Activated CD4-positive, alpha-beta T cell treated with anti-CD3 and anti-CD28 coated beads for 36 hours (primary cell): ENCODE measurements at regions not wholly inside any gene's neighbourhood (a gene's known extent, or its start where the extent isn't known, plus 50 kb on each side); places are given as distances from the start of the nearest gene placed in this dataset.

Source experiments
- ATAC-seq: fragments of 200-7000 bp; cut with Tn5 transposase; one replicate; pipeline ENCODE4 v1.10.0; 2021; ENCODE audit warnings: mild to moderate bottlenecking, moderate library complexity
- CTCF ChIA-PET: fragments of 350-600 bp; sonication (Branson Sonifier 250); formaldehyde crosslinking; loops from one replicate; lab custom pipeline; 2021; ENCODE audit warnings: antibody characterized with exemption; lab: Charles Lee
- POLR2A ChIA-PET: fragments of 350-600 bp; sonication (Branson Sonifier 250); formaldehyde crosslinking; loops from one replicate; lab custom pipeline; 2021; ENCODE audit warnings: antibody characterized with exemption, inconsistent platforms; lab: Charles Lee
- DNase-seq: peaks from one replicate; pipeline ENCODE4 v3.0.0-alpha.2; 2020
- H3K27ac Mint-ChIP-seq: one replicate; pipeline ENCODE4 v1.8.0; 2021; ENCODE audit warnings: mixed read lengths
- H3K27me3 Mint-ChIP-seq: one replicate; pipeline ENCODE4 v1.8.0; 2021; ENCODE audit warnings: mixed read lengths
- H3K36me3 Mint-ChIP-seq: one replicate; pipeline ENCODE4 v1.8.0; 2021; ENCODE audit warnings: low read depth, mixed read lengths
- H3K4me1 Mint-ChIP-seq: one replicate; pipeline ENCODE4 v1.8.0; 2021; ENCODE audit warnings: mixed read lengths
- H3K4me3 Mint-ChIP-seq: one replicate; pipeline ENCODE4 v1.8.0; 2021; ENCODE audit warnings: mild to moderate bottlenecking, moderate library complexity, mixed read lengths
- H3K9me3 Mint-ChIP-seq: one replicate; pipeline ENCODE4 v1.8.0; 2021; ENCODE audit warnings: low read depth, mixed read lengths
- intact Hi-C, 2 experiments: fragments of 100-400 bp; cut with DNase I in 1 of 2; cut with micrococcal nuclease in 1 of 2; formaldehyde crosslinking; loops; one replicate each; pipeline versions ENCODE4 v1.14.2 to v1.15.1; 2022 to 2024; cut with DNase I, micrococcal nuclease

DNA sequence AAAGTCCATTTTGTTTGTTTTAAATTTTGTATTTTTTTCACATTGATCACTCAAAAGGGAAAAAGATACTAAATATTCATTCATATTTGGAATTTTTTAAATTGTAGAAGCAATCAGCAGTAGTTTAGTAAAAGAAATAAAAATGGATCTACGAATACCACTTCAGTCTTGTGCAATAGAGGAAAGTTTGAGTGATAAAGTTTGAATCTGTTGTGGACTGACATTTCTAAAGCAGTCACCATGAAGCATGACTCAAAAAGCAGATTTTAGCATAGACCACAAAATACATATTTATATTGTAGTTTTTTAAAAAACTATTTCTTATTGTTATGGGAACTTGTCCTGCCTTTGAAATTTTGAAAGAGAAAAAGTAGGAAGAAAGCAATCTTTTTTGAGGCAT, 520.5 kb upstream of the ZEB2 start:
- POLR2A ChIA-PET = no interaction called here
- intact Hi-C loops = no loop called here
- Mint-ChIP-seq H3K36me3 (no peaks in the 10 kb centered on the region), H3K27me3 (no peaks in the 10 kb centered on the region), H3K4me3 (no peak overlapping the region), H3K4me1 (no peaks in the 10 kb centered on the region), H3K9me3 (no peaks in the 10 kb centered on the region), H3K27ac (no peak overlapping the region)
- no peak for ATAC-seq
- CTCF ChIA-PET = no interaction called here
- no peak for DNase-seq

DNA sequence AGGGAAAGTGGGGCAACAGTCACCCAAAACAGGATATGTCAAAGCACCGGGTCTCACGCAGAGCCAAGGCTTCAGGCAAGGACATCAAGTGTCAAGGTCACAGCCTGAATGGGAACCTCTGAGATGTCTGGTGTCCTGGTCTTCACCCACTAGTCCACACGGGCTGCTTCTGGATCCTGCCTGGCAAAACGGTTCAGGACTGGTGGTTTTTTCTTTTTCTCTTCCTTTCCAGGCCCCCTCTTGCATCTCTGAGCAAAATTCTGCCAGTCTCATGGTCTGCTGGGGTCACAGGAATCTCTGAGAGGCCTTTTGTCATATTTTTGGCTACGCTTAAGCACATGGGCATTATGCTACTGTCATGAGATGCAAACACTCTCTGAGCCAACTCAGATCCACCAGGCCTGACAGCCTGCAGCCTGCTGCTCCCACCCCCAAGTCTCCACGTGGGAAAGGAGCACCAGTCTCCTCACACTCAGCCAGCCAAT, 518.2 kb upstream of the ZEB2 start:
- H3K36me3 Mint-ChIP-seq = no peaks in the 10 kb centered on the region
- no peaks in the 10 kb centered on the region for H3K4me1 Mint-ChIP-seq
- no peak for ATAC-seq
- no peaks in the 10 kb centered on the region for H3K27me3 Mint-ChIP-seq
- H3K27ac Mint-ChIP-seq = no peak overlapping the region
- POLR2A ChIA-PET = no interaction called here
- no peaks in the 10 kb centered on the region for H3K9me3 Mint-ChIP-seq
- CTCF ChIA-PET = no interaction called here
- intact Hi-C loops = no loop called here
- no peak overlapping the region for H3K4me3 Mint-ChIP-seq
- no peak for DNase-seq

DNA sequence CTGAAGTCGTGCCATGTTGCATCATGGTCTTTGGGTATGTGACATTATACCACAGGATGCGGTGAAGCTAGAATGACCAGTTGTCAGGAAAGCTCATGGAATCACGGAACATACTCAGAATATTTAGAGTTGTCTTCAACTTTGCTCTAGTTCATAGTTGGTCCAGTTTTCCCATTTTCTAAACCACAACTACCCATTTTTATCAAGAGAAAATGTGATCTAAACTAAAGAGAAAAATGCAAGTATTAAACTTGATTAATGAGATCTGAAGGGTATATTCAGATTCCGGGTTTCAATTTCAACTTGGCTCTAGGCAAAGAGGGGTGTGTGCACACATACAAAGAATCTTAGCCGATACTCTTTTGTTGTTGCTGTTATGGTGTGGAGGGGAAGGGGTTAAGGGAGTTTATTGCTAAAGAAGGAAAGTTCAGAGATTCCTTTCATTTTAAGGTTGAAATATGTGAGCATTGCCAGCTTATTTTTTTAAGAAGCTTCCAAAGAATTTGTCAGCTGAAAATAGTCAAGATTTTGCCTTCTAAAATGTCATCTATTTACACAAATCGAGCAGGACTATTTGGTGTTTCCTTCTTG, 516.6 kb upstream of the ZEB2 start:
- Mint-ChIP-seq H3K9me3 (no peaks in the 10 kb centered on the region), H3K4me3 (no peak overlapping the region), H3K27me3 (no peaks in the 10 kb centered on the region), H3K36me3 (no peaks in the 10 kb centered on the region), H3K4me1 (no peaks in the 10 kb centered on the region), H3K27ac (no peak overlapping the region)
- POLR2A ChIA-PET = no interaction called here
- DNase-seq = no peak
- no peak for ATAC-seq
- intact Hi-C loops = no loop called here
- CTCF ChIA-PET = no interaction called here

DNA sequence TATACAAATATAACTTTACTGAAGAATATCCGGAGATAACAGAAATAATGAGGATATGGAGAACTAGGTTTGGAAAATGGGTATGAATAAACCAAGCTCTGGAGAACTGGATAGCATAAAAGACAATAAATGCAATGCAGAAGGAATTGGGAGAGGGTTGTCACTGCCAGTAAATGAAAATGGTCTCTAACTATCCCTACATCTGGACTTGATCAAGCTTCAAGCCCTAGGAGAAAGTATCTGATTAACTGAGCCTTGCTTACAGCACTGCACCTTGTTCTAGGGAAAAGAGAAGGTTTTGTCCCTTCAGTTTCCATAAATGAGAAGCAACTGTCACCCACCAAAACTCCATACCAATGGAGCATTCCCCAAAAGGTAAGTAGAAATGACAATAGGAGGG, 514.6 kb upstream of the ZEB2 start:
- no peak overlapping the region for H3K27ac Mint-ChIP-seq
- no peak overlapping the region for H3K4me3 Mint-ChIP-seq
- ChIA-PET POLR2A (no interaction called here), CTCF (no interaction called here)
- ATAC-seq (no peak), DNase-seq (no peak)
- no peaks in the 10 kb centered on the region for H3K36me3 Mint-ChIP-seq
- no peaks in the 10 kb centered on the region for H3K4me1 Mint-ChIP-seq
- no peaks in the 10 kb centered on the region for H3K9me3 Mint-ChIP-seq
- intact Hi-C loops = no loop called here
- H3K27me3 Mint-ChIP-seq = no peaks in the 10 kb centered on the region

DNA sequence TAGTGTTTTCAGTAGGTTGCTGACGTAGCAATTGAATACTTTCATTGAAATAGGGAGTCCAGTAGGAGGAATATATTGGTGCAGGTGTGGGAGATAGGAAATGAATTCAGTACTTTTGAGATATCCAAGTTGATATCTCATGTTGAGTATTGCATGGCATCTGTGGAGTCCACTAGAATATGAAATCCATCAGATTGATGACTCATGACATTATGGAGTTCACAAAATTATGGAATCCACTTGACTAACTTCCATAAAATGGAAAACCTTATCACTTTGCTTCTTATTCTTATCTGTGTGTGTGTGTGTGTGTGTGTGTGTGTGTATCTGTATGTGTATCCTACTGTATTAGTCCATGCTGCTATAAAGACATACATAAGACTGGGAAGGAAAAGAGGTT, 513.5 kb upstream of the ZEB2 start:
- Mint-ChIP-seq H3K27me3 (no peaks in the 10 kb centered on the region), H3K36me3 (no peaks in the 10 kb centered on the region), H3K4me3 (no peak overlapping the region), H3K9me3 (no peaks in the 10 kb centered on the region), H3K4me1 (no peaks in the 10 kb centered on the region), H3K27ac (no peak overlapping the region)
- ChIA-PET CTCF (no interaction called here), POLR2A (no interaction called here)
- ATAC-seq (no peak), DNase-seq (no peak)
- intact Hi-C loops = no loop called here

DNA sequence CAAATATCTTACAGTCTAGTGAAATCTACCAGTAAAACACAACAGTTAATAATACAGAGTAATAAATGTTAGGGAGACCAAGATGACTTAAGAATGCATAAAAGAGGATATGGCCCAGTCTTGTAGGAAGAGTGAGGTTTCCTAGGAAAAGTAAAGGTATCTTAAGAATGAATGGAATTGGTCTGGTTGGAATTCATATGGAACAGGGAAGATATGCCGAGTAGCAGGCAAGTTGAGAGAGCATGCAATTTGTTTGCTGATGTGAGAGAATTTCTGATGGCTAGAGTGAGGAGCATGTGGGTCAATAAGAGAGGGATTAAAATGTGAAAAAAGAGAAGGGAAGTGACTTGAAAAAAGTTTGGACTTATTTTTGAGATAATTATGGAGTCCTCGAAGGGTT, 512.9 kb upstream of the ZEB2 start:
- H3K4me3 Mint-ChIP-seq = no peak overlapping the region
- POLR2A ChIA-PET = no interaction called here
- DNase-seq (no peak), ATAC-seq (no peak)
- no peaks in the 10 kb centered on the region for H3K27me3 Mint-ChIP-seq
- H3K27ac Mint-ChIP-seq = no peak overlapping the region
- H3K9me3 Mint-ChIP-seq = no peaks in the 10 kb centered on the region
- CTCF ChIA-PET = no interaction called here
- no peaks in the 10 kb centered on the region for H3K4me1 Mint-ChIP-seq
- H3K36me3 Mint-ChIP-seq = no peaks in the 10 kb centered on the region
- intact Hi-C loops = no loop called here

DNA sequence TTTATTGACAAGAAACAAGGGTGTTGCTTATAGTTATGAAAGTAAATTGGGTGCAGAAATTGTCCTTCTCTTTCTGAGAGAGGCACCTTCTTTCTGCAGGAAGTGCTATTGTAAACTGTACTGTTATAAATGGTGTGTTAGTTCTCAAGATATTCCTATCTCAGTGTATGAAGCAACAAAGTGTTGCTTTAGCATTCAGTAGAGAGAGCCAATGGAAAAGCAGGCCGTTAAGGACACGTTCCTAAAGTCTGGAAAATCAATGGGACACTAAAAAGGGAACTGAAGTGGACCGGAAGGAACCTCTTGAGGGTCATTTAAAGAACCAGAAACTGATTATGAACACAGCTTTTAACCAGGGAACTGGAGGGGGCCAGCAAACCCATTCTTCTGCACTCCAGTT, 510.0 kb upstream of the ZEB2 start:
- DNase-seq = no peak
- H3K9me3 Mint-ChIP-seq = no peaks in the 10 kb centered on the region
- ATAC-seq = no peak
- H3K27me3 Mint-ChIP-seq = no peaks in the 10 kb centered on the region
- intact Hi-C loops = no loop called here
- no peaks in the 10 kb centered on the region for H3K4me1 Mint-ChIP-seq
- no peaks in the 10 kb centered on the region for H3K36me3 Mint-ChIP-seq
- ChIA-PET POLR2A (no interaction called here), CTCF (no interaction called here)
- H3K4me3 Mint-ChIP-seq = no peak overlapping the region
- H3K27ac Mint-ChIP-seq = no peak overlapping the region

DNA sequence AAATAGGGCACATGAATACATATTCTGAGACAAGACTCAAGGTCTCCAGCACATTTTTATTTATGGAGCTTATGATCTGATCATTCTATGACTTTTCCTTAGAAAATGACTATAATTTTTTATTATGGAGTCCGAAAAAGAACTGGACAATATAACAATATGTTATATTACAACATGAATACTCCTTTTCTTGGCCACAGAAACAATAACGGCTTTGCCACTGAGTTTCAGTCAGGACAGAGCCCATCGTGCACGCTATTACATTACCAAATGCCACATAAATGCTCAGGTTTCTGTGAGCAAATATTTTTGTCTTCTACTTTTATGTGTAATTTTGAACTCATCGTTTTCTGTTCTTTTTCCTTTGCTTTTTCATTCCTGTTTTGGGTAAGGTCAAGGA, 509.2 kb upstream of the ZEB2 start:
- ChIA-PET POLR2A (no interaction called here), CTCF (no interaction called here)
- Mint-ChIP-seq H3K4me3 (no peak overlapping the region), H3K36me3 (no peaks in the 10 kb centered on the region), H3K27me3 (no peaks in the 10 kb centered on the region), H3K4me1 (no peaks in the 10 kb centered on the region), H3K9me3 (no peaks in the 10 kb centered on the region), H3K27ac (no peak overlapping the region)
- intact Hi-C loops = no loop called here
- ATAC-seq = no peak
- DNase-seq = no peak

DNA sequence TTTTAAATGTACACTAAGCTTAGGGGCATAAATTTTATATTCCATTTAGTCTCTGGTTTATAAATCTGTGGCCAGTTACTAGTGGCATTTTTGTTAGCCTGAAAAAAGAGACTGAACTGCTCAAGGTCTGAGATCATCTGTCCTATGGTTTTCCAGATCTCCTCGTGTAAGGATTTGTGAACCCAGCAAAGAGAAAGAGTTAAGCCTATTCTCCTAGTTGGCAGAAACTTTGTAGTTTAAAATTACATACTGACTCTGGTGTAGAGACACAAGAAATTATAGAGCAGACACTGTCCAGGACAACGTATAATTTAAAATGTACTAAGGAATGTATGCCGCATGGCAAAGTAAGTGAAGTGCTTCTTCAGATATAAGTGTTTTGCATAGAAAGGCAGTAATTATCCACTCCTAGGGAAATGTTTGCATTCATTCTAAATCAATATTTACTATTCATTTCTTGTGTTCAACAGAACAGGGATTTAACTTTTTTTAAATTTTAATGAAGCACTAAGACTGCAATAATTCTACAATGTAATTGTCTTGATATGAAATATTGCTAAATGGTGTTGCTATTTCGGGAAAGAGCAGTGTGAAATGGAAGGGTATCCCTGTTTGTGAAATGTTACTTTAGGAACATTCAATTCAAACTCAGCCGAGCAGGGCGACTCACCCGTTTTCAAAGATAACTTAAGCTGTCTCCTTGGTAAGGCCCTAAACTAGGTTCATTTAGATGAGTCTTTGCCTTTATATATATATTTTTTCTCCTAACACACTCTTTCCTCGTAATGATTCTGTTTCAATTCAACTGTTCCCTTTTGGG, 508.4 kb upstream of the ZEB2 start:
- no peaks in the 10 kb centered on the region for H3K4me1 Mint-ChIP-seq

DNA sequence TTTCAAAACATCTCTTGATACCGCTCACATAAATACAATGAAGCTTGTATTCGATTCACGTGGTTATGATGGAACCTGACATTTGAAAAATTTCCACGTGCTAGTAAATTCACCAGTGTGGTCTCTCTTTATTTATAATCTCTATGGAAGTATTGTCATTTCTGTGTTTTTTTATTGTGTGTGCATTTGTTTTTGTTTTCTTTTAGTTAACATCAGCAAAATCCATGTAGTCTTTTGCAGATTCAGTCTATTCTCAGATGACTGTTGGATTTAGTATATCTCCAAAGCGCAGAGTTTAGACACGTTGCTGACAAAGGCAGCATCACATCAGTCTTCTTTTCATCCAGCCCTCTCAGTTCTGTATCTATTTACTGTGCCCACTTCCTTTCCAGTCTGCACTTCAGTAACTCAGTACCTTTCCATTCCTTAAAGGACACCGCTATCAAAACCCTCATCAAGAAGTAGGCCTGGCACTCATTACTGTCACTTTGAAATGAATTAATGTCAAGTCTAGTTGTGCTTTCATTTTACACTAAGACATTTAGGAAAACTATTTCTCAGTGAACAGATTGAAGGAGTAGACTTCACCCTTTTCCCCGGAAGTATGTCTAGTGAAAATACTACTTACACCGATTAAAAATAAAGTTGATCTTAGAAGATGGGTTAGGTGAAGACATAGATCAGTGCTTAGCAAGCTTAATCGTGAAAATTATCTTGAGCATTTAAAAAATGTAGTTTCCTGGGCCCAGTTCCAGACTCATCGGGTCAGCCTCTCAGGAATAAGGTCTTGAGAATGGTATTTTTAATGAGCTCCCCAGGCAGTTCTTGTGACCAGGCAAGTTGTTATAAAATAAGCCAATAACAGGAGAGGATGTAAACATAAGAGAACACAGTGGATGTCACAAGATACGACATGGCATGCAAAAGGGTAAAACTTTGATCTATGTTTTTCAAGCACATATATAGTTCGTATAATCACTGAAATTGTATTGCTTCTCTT, 506.8 kb upstream of the ZEB2 start:
- intact Hi-C loops = no loop called here
- no peak for ATAC-seq
- POLR2A ChIA-PET = interaction anchor here (0.7 kb wide), 1 partner anchor 283 kb away, joined by 3 read pairs; no protein-coding TSS in a partner anchor

More for the DNA sequence above, 508.4 kb upstream of the ZEB2 start:
- no peaks in the 10 kb centered on the region for H3K36me3 Mint-ChIP-seq
- no peak overlapping the region for H3K27ac Mint-ChIP-seq
- H3K9me3 Mint-ChIP-seq = no peaks in the 10 kb centered on the region
- CTCF ChIA-PET = no interaction called here
- H3K4me3 Mint-ChIP-seq = no peak overlapping the region
- H3K27me3 Mint-ChIP-seq = no peaks in the 10 kb centered on the region
- intact Hi-C loops = no loop called here
- DNase-seq (no peak), ATAC-seq (no peak)
- POLR2A ChIA-PET = no interaction called here

DNA sequence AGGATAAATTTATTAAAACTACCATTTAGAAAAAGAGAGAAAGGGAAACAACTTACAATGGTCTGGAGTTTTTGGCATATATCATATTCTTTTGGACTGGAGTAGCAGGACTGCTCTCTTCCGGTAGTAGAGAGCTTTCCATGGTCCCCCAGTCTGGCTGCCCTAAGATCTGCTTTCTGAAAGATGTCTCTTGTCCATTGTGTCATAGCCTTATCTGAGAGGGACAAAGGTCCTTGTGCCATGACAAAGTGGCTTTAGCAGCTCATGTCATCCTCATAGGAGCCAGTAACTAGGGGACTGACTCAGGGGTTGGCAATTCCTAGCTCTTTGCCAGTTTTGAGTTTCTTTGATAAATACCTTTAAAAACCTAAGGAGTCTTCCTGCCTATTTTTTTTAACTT, 505.5 kb upstream of the ZEB2 start:
- Mint-ChIP-seq H3K27ac (no peak overlapping the region), H3K9me3 (no peaks in the 10 kb centered on the region), H3K4me3 (no peak overlapping the region), H3K4me1 (no peaks in the 10 kb centered on the region), H3K36me3 (no peaks in the 10 kb centered on the region), H3K27me3 (no peaks in the 10 kb centered on the region)
- DNase-seq (no peak), ATAC-seq (no peak)
- ChIA-PET CTCF (no interaction called here), POLR2A (no interaction called here)
- intact Hi-C loops = no loop called here

More for the DNA sequence above, 506.8 kb upstream of the ZEB2 start:
- CTCF ChIA-PET = no interaction called here
- Mint-ChIP-seq H3K27me3 (no peaks in the 10 kb centered on the region), H3K9me3 (no peaks in the 10 kb centered on the region), H3K4me1 (no peaks in the 10 kb centered on the region), H3K4me3 (no peak overlapping the region), H3K36me3 (no peaks in the 10 kb centered on the region), H3K27ac (no peak overlapping the region)
- no peak for DNase-seq
